ENCODE measurements at regions not wholly inside any gene's neighbourhood (a gene's known extent, or its start where the extent isn't known, plus 50 kb on each side); places are given as distances from the start of the nearest gene placed in this dataset.

DNA sequence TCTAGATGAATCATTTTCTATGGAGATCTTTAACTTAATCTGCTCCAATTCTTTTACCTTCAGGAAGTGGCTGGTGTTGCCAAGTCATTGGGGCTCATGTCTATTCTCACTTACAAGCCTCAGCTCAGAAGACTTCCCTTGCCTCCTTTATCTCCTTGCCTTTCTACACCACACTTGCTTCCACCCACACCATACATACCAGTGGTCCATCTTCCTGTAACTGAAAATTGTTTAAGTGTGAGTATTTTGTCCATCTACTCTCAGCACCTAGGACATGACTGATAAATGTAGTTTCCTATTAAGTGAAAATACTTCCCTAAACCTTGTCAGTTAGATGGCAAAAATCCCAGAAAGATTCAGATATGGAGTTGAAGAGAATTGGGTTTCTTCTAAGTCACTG lies 199.7 kb upstream of the CPNE8 start:
- TF ChIP-seq, protein P1, sequence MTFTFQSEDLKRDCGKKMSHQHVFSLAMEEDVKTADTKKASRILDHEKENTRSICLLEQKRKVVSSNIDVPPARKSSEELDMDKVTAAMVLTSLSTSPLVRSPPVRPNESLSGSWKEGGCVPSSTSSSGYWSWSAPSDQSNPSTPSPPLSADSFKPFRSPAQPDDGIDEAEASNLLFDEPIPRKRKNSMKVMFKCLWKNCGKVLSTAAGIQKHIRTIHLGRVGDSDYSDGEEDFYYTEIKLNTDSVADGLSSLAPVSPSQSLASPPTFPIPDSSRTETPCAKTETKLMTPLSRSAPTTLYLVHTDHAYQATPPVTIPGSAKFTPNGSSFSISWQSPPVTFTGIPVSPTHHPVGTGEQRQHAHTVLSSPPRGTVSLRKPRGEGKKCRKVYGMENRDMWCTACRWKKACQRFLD (tag by site-specific recombination; IDR thresholded peaks at IDR 0.05): no peak
- TF ChIP-seq, protein P2, sequence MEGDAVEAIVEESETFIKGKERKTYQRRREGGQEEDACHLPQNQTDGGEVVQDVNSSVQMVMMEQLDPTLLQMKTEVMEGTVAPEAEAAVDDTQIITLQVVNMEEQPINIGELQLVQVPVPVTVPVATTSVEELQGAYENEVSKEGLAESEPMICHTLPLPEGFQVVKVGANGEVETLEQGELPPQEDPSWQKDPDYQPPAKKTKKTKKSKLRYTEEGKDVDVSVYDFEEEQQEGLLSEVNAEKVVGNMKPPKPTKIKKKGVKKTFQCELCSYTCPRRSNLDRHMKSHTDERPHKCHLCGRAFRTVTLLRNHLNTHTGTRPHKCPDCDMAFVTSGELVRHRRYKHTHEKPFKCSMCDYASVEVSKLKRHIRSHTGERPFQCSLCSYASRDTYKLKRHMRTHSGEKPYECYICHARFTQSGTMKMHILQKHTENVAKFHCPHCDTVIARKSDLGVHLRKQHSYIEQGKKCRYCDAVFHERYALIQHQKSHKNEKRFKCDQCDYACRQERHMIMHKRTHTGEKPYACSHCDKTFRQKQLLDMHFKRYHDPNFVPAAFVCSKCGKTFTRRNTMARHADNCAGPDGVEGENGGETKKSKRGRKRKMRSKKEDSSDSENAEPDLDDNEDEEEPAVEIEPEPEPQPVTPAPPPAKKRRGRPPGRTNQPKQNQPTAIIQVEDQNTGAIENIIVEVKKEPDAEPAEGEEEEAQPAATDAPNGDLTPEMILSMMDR (tag by site-specific recombination; IDR thresholded peaks at IDR 0.05): no peak
- TF ChIP-seq YY1 (tag by site-specific recombination; IDR thresholded peaks at IDR 0.05): no peak
- no peak for TF ChIP-seq ZNF114 (tag by site-specific recombination; IDR thresholded peaks at IDR 0.05)
- no peak for TF ChIP-seq ZNF747 (tag by site-specific recombination; IDR thresholded peaks at IDR 0.05)
- TF ChIP-seq, protein P3, sequence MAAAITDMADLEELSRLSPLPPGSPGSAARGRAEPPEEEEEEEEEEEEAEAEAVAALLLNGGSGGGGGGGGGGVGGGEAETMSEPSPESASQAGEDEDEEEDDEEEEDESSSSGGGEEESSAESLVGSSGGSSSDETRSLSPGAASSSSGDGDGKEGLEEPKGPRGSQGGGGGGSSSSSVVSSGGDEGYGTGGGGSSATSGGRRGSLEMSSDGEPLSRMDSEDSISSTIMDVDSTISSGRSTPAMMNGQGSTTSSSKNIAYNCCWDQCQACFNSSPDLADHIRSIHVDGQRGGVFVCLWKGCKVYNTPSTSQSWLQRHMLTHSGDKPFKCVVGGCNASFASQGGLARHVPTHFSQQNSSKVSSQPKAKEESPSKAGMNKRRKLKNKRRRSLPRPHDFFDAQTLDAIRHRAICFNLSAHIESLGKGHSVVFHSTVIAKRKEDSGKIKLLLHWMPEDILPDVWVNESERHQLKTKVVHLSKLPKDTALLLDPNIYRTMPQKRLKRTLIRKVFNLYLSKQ (tag by site-specific recombination; IDR thresholded peaks at IDR 0.05; ENCODE audit: borderline replicate concordance): no peak
- TF ChIP-seq, protein P4, sequence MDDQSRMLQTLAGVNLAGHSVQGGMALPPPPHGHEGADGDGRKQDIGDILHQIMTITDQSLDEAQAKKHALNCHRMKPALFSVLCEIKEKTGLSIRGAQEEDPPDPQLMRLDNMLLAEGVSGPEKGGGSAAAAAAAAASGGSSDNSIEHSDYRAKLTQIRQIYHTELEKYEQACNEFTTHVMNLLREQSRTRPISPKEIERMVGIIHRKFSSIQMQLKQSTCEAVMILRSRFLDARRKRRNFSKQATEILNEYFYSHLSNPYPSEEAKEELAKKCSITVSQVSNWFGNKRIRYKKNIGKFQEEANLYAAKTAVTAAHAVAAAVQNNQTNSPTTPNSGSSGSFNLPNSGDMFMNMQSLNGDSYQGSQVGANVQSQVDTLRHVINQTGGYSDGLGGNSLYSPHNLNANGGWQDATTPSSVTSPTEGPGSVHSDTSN (CRISPR knock-in tag; IDR thresholded peaks at IDR 0.05): no peak
- TF ChIP-seq, protein P5, sequence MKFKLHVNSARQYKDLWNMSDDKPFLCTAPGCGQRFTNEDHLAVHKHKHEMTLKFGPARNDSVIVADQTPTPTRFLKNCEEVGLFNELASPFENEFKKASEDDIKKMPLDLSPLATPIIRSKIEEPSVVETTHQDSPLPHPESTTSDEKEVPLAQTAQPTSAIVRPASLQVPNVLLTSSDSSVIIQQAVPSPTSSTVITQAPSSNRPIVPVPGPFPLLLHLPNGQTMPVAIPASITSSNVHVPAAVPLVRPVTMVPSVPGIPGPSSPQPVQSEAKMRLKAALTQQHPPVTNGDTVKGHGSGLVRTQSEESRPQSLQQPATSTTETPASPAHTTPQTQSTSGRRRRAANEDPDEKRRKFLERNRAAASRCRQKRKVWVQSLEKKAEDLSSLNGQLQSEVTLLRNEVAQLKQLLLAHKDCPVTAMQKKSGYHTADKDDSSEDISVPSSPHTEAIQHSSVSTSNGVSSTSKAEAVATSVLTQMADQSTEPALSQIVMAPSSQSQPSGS (tag by site-specific recombination; IDR thresholded peaks at IDR 0.05; ENCODE audit: low read depth): no peak
- TF ChIP-seq ZNF121 (tag by site-specific recombination; IDR thresholded peaks at IDR 0.05): no peak
- TF ChIP-seq ZNF391 (tag by site-specific recombination; IDR thresholded peaks at IDR 0.05; ENCODE audit: borderline replicate concordance, low read depth): no peak
- no peak for TF ChIP-seq ZNF510 (tag by site-specific recombination; IDR thresholded peaks at IDR 0.05; ENCODE audit: insufficient replicate concordance)

Measured in HEK293 (cell line).